Gastrocnemius medialis (tissue), 4 donors: ENCODE measurements at regions not wholly inside any gene's neighbourhood (a gene's known extent, or its start where the extent isn't known, plus 50 kb on each side); places are given as distances from the start of the nearest gene placed in this dataset.
"Not testable (repeated sequence)": the region's sequence is repeated elsewhere in the genome, so short reads cannot be mapped to it uniquely, and the experiment has no call there.

Source experiments
- ATAC-seq, 2 donors: fragments of 150-250 bp; one replicate each; pipeline ENCODE4 v1.9.1; 2016
- DNase-seq, 2 donors: peaks; one replicate each; pipeline ENCODE4 v3.0.0-alpha.2; 2019
- H3K27ac ChIP-seq, 4 donors: fragments of 200-600 bp; sonication (generic); 1 replicate in 1 of 4; 2 replicates in 3 of 4; pipeline ENCODE4 v1.5.1; 2016 to 2018; ENCODE audit warnings: mild to moderate bottlenecking in 2 of 4, moderate library complexity in 1 of 4
- H3K27me3 ChIP-seq, 3 donors: fragments of 200-600 bp; sonication (generic) in 2 of 3; 1 replicate in 1 of 3; 2 replicates in 2 of 3; pipeline versions ENCODE4 v1.5.1 to v1.6.0; 2016 to 2019; ENCODE audit warnings: mild to moderate bottlenecking in 1 of 3, moderate library complexity in 1 of 3
- H3K36me3 ChIP-seq, 2 donors: fragments of 200-600 bp; sonication (generic) in 1 of 2; one replicate each; pipeline ENCODE4 v1.5.1; 2017 to 2018
- H3K4me1 ChIP-seq, 2 donors: fragments of 200-600 bp; sonication (generic) in 1 of 2; one replicate each; pipeline ENCODE4 v1.5.1; 2016 to 2017; ENCODE audit warnings: mild to moderate bottlenecking in 2 of 2
- H3K4me3 ChIP-seq, 4 donors: fragments of 200-600 bp; sonication (generic) in 3 of 4; 1 replicate in 1 of 4; 2 replicates in 3 of 4; pipeline ENCODE4 v1.5.1; 2016 to 2019; ENCODE audit warnings: mild to moderate bottlenecking in 2 of 4
- H3K9me3 ChIP-seq, 3 donors: fragments of 200-600 bp; sonication (generic) in 2 of 3; 1 replicate in 1 of 3; 2 replicates in 2 of 3; pipeline ENCODE4 v1.5.1; 2016 to 2019
- CTCF ChIP-seq, 5 experiments: fragments of 450-650 bp in 3 of 5; fragments of 200-600 bp in 2 of 5; sonication (generic) in 2 of 5; IDR thresholded peaks in 4 of 5; conservative IDR thresholded peaks in 1 of 5; 1 replicate in 4 of 5; 2 replicates in 1 of 5; pipeline ENCODE4 v1.5.1; 2016 to 2019; ENCODE audit warnings: antibody characterized with exemption in 5 of 5, mild to moderate bottlenecking in 3 of 5, moderate library complexity in 3 of 5
- POLR2A ChIP-seq, 2 donors: fragments of 450-650 bp; IDR thresholded peaks; one replicate each; pipeline ENCODE4 v1.6.1; 2017; ENCODE audit warnings: antibody characterized with exemption in 2 of 2, mild to moderate bottlenecking in 2 of 2, moderate library complexity in 2 of 2
- in situ Hi-C, 4 donors: fragments of 200-750 bp; cut with MboI; loops; one replicate each; pipeline versions ENCODE4 v1.15.0 to v1.8.0; 2017; ENCODE audit warnings: low sequenced_read_pairs in 4 of 4
- intact Hi-C: fragments of 100-400 bp; cut with DNase I; formaldehyde crosslinking; loops from one replicate; pipeline ENCODE4 v1.15.1; 2023; ENCODE audit warnings: low total_unique reads

DNA sequence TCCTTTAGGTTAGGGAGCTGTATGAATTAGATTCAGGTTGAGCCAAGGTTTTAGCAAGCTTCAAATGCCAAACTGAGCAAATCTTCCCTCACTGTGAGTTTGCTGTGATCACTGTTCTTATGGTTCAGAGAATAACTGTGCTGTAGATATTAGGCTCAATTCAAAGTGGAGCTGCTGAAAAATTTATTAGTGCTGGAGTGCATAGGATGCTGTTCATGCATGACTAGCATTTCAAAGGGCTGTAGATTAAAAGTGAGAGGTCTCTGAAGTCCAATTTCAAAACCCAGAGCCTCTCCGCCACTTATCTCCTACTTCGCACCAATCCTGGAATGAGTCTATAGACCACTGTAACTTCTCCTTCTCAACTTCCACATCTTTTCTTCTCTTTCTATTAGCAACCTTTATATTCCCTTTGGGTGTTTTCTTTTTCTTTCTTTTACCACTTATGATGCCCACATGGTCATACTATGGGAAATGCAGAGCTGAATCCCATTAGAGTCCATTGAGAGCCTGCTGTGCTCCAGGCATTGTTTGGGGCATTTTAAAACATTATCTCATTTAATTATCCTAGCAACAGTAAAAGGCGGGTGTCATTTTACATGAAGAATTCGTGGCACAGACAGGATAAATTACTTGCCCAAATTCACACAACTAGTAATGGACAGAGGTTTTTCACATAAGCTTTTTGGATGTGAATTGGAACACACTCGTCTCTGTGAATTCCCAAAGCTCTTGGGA lies 77.5 kb upstream of the EEA1 start:
- in situ Hi-C loops = no loop called here
- intact Hi-C loops = no loop called here

DNA sequence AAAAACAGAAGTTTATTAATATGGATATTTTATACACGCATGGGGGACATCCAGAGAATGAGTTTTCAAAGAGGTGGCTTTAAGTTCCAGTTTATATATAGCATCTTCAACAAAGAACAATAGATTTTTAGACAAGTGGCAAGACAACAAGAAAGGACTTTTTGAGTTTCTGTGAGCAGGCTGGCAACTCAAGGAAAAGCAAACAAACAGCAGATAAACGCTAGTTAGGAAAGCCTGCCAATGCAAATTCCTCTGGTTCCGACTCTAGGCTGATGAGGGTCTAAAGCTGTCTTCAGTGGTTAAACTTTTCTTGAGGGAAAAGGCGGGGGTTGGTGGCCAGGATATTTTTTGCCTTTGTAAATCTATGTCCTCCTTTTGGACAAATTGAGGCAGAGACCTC lies 78.4 kb upstream of the EEA1 start:
- no peaks in the 10 kb centered on the region for H3K36me3 ChIP-seq
- TF ChIP-seq CTCF (IDR thresholded peaks at IDR 0.05 in 4 of 5, conservative IDR thresholded peaks at IDR 0.05 in 1 of 5) = no peak
- no peak for TF ChIP-seq POLR2A (IDR thresholded peaks at IDR 0.05)
- DNase-seq (no peak), ATAC-seq (no peak)
- intact Hi-C loops = no loop called here
- H3K27ac ChIP-seq = no peak overlapping the region
- H3K4me3 ChIP-seq = no peak overlapping the region
- H3K4me1 ChIP-seq = no peaks in the 10 kb centered on the region
- no peaks in the 10 kb centered on the region for H3K27me3 ChIP-seq
- no peaks in the 10 kb centered on the region for H3K9me3 ChIP-seq
- in situ Hi-C loops = no loop called here

More for the DNA sequence above, 77.5 kb upstream of the EEA1 start:
- no peak overlapping the region for H3K27ac ChIP-seq
- no peaks in the 10 kb centered on the region for H3K9me3 ChIP-seq
- H3K4me3 ChIP-seq = no peak overlapping the region
- H3K4me1 ChIP-seq = no peaks in the 10 kb centered on the region
- DNase-seq = no peak
- no peaks in the 10 kb centered on the region for H3K27me3 ChIP-seq
- ATAC-seq = no peak
- no peak for TF ChIP-seq CTCF (IDR thresholded peaks at IDR 0.05 in 4 of 5, conservative IDR thresholded peaks at IDR 0.05 in 1 of 5)
- no peak for TF ChIP-seq POLR2A (IDR thresholded peaks at IDR 0.05)
- H3K36me3 ChIP-seq = no peaks in the 10 kb centered on the region

- Histone ChIP-seq H3K4me3 (no peak overlapping the region), H3K27me3 (no peaks in the 10 kb centered on the region), H3K9me3 (no peaks in the 10 kb centered on the region), H3K27ac (no peak overlapping the region), H3K36me3 (no peaks in the 10 kb centered on the region), H3K4me1 (no peaks in the 10 kb centered on the region)
- in situ Hi-C loops = no loop called here
- intact Hi-C loops = no loop called here
- DNase-seq = no peak
- TF ChIP-seq CTCF (IDR thresholded peaks at IDR 0.05 in 4 of 5, conservative IDR thresholded peaks at IDR 0.05 in 1 of 5) (no peak), POLR2A (IDR thresholded peaks at IDR 0.05) (no peak)
- no peak for ATAC-seq
Measured at GRCh38 chr12:93008044-93008778, 79.1 kb upstream of the EEA1 start.

DNA sequence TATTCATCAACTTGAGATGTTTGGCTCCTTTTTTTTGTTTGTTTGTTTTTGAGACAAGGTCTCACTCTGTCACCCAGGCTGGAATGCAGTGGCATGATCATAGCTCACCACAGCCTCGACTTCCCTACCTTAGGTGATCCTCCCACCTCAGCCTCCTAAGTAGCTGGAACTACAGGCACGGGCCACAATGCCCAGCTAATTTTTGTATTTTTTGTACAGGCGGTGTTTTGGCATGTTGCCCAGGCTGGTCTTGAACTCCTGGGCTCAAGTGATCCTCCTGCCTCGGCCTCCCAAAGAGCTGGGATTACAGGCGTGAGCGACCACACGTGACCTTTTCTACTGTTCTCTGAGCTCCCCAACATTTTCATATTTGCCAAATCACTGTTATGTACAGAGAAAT lies 79.8 kb upstream of the EEA1 start:
- H3K4me3 ChIP-seq, H3K27me3 ChIP-seq, H3K27ac ChIP-seq, H3K4me1 ChIP-seq, H3K36me3 ChIP-seq, ATAC-seq, DNase-seq, H3K9me3 ChIP-seq, intact Hi-C loops, in situ Hi-C loops: not testable (repeated sequence)

DNA sequence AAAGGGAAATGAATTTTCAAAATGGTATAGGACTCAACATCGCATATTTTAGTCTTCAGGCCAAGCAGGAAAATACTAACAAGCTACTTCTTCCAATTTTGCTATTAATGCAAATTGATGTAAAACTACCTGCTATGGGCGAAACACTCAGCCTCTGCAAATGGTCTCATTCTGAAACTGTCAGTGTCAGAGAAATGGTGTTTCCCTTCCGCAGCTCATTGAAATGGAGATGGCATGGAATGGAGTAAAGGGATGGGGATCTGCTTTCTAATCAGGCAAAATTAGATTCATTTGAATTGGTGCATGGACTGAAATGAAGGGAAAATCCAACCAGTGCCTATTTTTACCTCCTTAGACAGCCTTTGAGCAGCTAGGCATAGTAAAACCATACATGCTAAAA lies 80.4 kb upstream of the EEA1 start:
- no peak for DNase-seq
- Histone ChIP-seq H3K27ac (no peak overlapping the region), H3K27me3 (no peaks in the 10 kb centered on the region), H3K9me3 (no peaks in the 10 kb centered on the region), H3K36me3 (no peaks in the 10 kb centered on the region), H3K4me3 (no peak overlapping the region), H3K4me1 (no peaks in the 10 kb centered on the region)
- ATAC-seq = no peak
- in situ Hi-C loops = no loop called here
- TF ChIP-seq POLR2A (IDR thresholded peaks at IDR 0.05) (no peak), CTCF (IDR thresholded peaks at IDR 0.05 in 4 of 5, conservative IDR thresholded peaks at IDR 0.05 in 1 of 5) (no peak)
- intact Hi-C loops = no loop called here
